ENCODE measurements at regions not wholly inside any gene's neighbourhood (a gene's known extent, or its start where the extent isn't known, plus 50 kb on each side); places are given as distances from the start of the nearest gene placed in this dataset.

- no peak for DNase-seq (ENCODE audit: low spot score)
Observed at GRCh38 chr4:183852910-183853547, 52.1 kb upstream of the STOX2 start.

- DNase-seq (ENCODE audit: low spot score) = no peak
Observed at GRCh38 chr4:183853548-183853940, 51.6 kb upstream of the STOX2 start.

Data from activated CD4-positive, alpha-beta T cell treated with anti-CD3 and anti-CD28 coated beads, Interleukin-2, Interleukin-4, amounts not matched to agents 100 ng/mL and 50 ng/mL, durations not matched to agents 16 hours and 8 hours (primary cell).